AG09319 (cell line): ENCODE measurements at regions not wholly inside any gene's neighbourhood (a gene's known extent, or its start where the extent isn't known, plus 50 kb on each side); places are given as distances from the start of the nearest gene placed in this dataset.

ENCODE experiments used
- DNase-seq: peaks from one replicate; pipeline ENCODE4 v3.0.0-alpha.2; 2010; ENCODE audit warnings: low read depth; ENCODE audit errors: extremely low read depth
- TF ChIP-seq, protein P1 (sequence below): IDR thresholded peaks from 2 replicates; pipeline ENCODE4 v1.5.1; 2011; ENCODE audit warnings: low read depth, mild to moderate bottlenecking, inconsistent platforms, low read length, moderate library complexity

DNA sequence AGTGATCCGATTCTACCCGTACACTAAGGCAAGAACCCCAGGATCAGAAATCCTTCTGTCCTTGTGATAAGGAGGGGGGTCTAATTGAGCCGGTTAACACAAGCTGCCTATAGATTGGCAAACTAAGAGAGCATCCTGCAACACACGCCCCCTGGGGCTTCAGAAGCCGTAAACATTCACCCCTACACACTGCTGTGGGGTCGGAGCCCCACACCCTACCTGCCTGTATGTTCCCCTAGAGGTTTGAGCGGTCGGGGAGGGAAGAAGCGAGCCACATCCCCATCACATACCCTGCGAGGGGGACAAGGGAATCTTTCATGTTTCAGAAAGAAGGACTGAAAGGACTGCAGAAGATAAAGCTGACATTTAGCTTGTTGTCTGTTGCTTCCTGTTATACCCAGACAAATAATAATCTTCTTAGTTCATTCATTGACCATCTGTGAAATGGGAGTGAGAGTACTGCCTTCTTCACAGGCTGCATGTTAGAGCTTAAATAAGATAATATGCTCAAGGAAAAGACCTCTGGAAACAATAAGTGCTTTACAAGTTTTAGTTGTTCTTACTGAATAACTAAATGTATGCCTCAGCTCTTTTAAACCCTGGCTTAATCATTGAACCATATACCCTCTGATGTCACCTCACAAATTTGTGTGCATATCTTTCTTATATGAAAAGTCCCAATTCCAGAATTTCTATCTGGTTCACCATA is 74.2 kb upstream of the RNF217 start:
- TF ChIP-seq, protein P1, sequence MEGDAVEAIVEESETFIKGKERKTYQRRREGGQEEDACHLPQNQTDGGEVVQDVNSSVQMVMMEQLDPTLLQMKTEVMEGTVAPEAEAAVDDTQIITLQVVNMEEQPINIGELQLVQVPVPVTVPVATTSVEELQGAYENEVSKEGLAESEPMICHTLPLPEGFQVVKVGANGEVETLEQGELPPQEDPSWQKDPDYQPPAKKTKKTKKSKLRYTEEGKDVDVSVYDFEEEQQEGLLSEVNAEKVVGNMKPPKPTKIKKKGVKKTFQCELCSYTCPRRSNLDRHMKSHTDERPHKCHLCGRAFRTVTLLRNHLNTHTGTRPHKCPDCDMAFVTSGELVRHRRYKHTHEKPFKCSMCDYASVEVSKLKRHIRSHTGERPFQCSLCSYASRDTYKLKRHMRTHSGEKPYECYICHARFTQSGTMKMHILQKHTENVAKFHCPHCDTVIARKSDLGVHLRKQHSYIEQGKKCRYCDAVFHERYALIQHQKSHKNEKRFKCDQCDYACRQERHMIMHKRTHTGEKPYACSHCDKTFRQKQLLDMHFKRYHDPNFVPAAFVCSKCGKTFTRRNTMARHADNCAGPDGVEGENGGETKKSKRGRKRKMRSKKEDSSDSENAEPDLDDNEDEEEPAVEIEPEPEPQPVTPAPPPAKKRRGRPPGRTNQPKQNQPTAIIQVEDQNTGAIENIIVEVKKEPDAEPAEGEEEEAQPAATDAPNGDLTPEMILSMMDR, result no peak
- no peak for DNase-seq

DNA sequence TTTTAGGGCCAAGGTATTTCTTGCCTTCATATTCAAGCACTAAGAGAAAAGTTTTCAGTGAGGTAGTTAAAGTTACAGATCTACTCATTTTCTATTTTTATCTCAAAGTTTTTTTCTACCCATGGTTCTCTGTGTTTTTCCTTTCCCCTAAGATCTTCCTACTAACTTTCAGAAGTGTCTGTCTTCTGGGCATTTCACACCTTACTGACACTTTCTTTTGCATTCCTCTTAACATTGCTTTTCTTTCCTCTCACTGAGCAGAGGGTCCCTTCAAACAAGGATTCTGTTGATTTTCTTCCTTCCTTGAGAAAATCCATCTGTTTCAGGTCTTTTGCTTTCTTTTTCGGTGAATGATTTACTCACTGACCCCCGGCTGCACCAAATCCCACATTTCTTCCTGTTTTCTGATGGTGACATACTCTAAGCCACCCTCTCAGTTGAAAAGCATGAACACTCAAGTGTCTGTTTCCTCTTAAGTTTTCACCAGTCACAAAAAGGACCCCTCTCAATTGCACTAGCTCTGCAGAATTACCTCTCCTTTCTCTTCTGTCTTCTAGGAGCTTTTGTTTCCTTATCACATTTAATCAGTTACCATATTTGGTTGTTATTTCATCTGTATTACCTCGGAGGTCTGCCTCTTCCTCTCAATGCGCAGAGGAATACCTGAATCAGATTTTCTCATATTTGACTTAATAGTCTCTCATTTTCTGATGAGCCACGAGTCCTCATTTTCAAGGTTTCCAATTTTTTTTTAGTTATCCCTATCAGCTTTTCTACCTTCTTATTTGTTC is 73.5 kb upstream of the RNF217 start:
- TF ChIP-seq, protein P1, result no peak
- no peak for DNase-seq

DNA sequence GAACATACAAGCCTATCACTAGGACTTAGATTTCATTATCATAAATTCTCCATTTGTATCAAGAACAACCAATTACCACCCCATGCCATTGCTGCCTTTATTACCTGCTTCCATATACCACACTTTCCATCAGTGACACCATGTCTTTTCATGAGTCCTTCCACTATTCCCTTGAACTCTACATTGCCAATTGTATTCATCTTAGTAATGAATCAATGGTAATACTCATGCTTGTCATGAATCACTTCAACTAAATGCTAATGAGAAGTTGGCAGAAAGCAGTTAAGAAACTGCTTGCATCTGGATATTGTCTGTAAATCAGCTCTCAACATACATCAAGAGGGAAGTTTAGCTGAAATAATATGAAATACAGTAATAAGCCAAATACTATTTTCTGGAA is 61.2 kb upstream of the RNF217 start:
- DNase-seq, result no peak
- TF ChIP-seq, protein P1, result no peak

DNA sequence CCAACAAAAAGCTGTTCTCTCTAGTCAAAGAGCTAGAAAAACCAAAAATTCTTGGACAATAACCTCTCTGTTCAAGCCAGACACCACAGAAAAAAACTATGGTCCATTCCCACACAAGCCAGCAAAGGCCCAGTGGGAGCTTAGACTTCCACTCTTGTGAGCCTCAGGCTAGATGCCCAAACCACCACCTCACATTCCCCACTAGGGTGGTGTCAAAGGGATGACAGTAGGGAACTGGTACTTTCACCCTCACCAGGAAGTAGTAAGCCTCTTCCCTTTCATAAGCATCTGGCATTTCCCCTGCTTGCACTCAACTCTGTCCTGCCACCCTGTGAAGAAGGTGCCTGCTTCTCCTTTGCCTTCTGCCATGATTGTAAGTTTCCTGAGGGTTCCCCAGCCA is 58.4 kb upstream of the RNF217 start:
- TF ChIP-seq, protein P1, result no peak
- no peak for DNase-seq

DNA sequence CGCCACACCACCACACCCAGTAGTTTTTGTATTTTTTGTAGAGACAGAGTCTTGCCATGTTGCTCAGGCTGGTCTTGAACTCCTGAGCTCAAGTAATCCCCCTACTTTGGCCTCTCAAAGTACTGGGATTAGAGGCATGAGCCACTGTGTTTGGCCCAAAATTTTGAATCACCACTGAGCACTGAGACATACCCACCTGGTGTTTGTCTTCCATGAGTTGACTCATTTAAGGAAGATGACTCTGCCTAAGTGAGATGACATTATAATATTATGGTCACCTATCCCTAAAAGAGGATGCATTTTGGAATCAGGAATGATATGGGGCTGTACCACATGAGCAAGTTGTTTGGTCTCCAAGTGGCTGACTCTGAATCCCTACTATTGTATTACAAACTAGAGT is 54.6 kb upstream of the RNF217 start:
- TF ChIP-seq, protein P1, result no peak
- no peak for DNase-seq
